GM18861 (cell line): ENCODE measurements at regions not wholly inside any gene's neighbourhood (a gene's known extent, or its start where the extent isn't known, plus 50 kb on each side); places are given as distances from the start of the nearest gene placed in this dataset.
"Not testable (repeated sequence)": the region's sequence is repeated elsewhere in the genome, so short reads cannot be mapped to it uniquely, and the experiment has no call there.

Source experiments
- ATAC-seq: cut with Tn5 transposase; IDR thresholded peaks from one replicate; pipeline ENCODE4 v1.9.1; 2021; ENCODE audit not compliant: unreplicated experiment

DNA sequence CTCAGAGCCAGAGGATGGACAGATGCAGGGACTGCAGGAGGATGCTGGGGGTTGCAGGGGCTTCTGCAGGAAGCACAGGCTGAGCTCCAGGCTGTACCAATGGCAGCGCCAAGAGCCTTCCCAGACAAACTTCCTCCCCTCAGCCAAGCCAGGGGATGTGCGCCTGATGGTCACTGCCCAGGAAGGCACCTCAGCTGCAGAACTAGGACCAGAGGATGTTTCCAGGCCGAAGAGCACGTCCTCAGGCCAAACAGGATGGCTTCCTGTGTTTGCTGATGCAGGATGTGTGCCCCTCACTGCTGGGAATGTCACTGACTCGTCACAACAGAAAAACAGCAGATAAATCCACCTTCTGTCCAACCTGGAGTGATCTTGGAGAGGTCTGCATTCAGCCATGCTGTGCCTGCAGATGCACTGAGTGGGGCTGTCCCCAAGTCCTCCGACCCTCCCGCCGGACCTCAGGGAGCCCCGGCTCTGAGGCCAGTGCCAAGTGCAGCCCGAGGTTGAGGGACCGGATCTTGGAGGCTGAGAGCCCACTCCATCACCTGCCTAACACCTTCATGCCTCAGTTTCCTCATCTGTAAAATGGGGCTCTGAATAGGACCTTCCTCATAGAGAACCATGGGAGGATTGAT is 152.5 kb upstream of the CHST15 start:
- no peak for ATAC-seq

- ATAC-seq = no peak
Observed at GRCh38 chr10:124245191-124245590, 151.8 kb upstream of the CHST15 start.

DNA sequence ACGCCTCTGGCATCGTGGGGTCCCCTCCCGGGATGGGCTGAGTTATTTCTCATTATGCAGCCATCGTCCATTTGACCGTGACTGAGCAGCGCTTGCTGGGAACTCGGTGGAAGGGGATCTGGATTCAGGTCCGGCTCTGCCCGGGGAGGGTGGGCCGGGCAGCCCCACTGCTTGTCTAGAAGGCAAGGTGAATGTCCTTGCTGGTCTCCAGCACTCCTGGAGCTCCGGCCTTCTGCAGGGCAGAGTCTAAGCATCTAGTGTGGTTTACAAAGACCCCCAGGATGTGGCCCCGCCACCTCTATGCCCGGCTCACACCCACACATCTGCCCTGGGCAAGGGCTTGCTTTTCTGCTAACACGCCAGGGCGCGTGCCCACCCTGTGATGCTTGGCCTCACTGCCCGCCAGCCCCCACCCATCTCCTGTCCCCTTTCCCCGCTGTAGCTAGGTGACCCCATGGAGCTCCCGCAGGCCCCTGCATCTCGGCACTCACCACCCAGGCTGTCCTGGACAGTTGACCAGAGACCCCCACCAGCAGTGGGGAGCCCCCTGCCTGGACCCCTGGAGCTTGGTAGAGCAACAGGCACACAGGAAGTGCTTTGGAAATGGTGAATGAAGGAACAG is 151.0 kb upstream of the CHST15 start:
- ATAC-seq = no peak

DNA sequence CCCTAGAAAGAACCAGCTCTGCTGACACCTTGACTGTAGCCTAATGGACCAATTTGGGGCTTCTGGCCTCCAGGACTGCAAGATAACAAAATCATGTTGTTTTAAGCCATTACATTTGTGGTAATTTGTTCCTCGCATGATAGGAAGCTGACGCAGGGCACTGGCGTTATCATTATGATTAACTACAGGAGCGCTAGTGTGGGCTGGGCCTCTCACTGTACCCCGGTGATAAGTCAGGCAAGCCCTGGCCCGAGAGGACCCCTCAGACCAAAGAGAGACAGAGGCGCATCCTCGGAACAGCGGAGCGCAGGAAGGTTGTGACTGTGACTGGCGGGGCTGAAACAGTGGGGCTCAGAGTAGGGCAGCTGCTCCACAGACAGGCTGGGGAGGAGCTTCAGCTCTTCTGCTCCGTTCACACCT is 150.3 kb upstream of the CHST15 start:
- no peak for ATAC-seq

GRCh38 chr10:124242791-124243190 is 149.4 kb upstream of the CHST15 start:
- ATAC-seq = no peak

DNA sequence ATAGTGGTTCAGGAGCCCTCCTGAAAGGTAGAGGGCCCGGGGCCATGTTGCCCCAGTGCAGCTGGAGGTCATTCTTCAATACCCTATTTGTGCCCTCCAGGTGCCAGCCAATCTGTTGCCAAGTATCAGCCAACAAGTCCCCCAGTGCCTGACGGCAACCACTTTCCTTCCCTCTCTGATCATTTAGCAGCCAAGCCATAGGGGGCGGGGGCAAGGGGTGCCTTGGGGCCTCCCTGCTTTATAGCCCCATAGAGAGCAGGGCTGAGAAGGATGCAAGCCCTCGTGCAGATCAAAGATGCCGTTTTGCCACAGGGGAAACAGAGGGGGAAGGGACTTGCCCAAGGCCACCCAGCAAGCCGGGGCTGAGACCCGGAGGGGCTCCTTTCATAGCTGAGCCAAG is 149.0 kb upstream of the CHST15 start:
- no peak for ATAC-seq

DNA sequence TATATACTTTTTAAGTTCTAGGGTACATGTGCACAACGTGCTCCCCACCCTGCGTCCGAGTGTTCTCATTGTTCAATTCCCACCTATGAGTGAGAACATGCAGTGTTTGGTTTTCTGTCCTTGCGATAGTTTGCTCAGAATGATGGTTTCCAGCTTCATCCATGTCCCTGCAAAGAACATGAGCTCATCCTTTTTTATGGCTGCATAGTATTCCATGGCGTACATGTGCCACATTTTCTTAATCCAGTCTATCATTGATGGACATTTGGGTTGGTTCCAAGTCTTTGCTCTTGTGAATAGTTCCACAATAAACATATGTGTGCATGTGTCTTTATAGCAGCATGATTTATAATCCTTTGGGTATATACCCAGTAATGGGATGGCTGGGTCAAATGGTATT is 148.1 kb upstream of the CHST15 start:
- not testable (repeated sequence) for ATAC-seq

DNA sequence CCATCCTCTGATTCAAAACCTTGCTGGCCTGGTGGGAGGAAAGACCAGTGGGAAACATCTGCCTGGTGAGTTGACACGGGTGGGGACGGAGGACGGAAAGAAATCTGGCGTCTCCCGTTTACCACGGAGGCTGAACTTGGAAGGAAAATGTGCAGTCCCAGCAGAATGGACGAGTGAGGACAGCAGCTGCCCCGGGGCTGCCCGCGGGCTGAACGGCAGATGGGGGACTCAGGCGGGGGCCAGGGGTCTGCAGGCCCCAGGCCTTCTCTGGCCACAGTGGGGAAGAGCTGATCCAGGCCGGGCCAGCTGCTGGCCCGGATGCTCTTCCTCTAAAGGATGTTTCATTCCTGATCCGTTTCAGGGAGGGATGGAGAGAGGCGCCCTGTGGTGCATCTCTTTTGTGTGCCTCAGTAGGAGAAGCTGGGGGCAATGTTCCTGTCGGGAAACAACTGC is 147.5 kb upstream of the CHST15 start:
- ATAC-seq = no peak

DNA sequence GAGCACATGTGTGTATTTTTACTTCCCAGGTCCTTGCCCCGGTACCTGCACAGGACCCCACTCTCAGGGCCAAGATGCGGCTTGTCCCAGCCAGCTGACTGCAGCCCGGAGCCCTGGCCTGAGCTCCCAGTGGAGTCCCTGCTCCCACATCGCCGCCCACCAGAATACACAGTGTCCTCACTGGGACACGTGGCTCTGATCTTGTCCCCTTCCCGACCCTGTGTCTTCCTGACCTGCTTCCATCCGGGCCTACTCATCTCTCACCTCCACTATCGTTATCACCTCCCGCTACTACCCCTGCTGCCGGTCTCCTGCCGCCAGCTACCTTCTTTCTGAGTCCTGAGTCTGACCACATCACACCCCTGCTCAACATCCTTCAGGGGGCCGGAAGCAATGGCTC is 146.3 kb upstream of the CHST15 start:
- no peak for ATAC-seq

DNA sequence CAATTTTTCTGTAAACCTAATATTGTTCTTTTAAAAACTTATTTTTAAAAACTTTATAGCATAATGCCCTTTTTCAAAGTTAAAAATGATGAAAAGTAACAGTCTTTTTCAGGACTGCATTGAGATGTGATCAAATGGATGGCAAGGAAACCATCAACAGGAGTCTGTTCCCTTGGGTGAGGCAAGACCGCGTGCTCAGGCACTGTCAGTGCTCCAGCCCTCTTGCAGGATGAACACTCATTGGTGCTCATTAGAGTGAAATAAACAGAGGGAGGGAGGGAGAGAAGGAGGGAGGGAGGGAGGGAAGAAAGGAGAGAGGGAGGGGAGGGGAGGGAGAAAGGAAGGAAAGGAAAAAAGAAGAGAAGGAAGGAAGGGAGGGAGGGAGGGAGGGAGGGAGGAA is 145.7 kb upstream of the CHST15 start:
- ATAC-seq = no peak

- ATAC-seq = no peak
Observed at GRCh38 chr10:124238367-124238766, 145.0 kb upstream of the CHST15 start.

GRCh38 chr10:124237282-124237961 is 144.0 kb upstream of the CHST15 start:
- ATAC-seq = no peak

DNA sequence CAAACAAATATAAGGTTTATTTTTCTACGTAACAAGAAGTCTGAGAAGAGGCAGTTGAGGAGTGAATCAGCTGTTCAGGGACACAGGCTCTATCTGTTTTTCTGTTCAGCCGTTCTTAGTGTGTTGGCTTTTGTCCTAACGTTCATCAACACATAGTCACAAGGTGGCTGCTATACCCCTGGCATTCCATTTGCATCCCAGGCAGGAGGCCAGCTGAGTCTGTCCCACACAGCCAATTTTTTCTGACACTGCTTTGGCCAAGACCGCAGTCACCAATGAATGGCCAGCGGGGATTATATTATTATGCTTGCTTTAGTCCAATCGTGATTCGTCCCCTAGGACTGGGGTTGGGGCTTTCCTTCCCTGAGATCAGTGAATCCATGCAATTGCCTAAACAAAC is 143.4 kb upstream of the CHST15 start:
- ATAC-seq = no peak

- no peak for ATAC-seq
Observed at GRCh38 chr10:124236136-124236535, 142.7 kb upstream of the CHST15 start.

DNA sequence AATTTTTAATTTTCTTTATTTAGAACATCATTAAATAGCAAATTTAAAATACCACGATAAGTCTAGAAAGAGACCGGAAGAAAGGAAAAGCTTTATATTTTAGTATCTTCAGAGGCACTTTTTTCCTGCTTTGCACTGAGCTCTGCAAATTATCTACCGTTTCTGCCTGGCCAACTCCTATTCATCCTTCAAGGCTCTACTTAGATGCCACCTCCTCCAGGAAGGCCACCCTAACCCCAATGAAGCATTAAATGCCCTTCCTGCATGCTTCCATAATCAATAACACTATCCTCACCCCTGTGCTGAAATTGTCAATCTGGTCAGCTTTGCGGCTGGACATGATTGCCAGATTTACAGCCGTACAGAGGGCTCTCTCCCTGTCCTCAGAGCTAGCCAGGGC is 141.8 kb upstream of the CHST15 start:
- no peak for ATAC-seq

DNA sequence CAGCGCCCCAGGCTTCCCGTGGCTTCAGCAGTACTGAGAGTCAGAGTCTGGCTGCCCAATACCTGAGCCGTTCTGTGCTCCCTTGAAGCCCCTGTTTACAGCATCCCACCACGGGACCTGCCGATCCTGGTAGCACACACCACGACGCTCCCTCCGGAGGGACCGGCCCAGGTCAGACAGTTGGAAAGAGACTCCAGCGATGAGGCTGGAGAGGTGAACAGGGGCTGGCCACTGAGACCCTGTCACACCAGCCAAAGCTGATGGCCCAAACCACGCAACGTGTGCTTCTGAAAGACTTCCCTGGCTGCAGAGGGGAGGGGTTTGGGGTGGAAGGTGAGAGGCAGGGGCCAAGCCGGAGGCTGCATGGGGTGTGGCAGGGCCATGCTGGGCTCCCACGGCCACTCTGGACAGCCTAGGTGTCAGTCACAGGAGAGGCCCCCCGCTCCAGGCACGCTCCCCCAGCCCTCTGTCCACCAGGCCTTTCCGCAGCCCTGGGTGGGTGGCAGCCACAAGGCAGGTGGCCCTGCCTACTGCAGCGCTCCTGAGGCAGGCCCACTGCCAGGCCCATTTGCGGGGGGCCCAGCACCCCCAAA is 140.2 kb upstream of the CHST15 start:
- ATAC-seq = no peak

DNA sequence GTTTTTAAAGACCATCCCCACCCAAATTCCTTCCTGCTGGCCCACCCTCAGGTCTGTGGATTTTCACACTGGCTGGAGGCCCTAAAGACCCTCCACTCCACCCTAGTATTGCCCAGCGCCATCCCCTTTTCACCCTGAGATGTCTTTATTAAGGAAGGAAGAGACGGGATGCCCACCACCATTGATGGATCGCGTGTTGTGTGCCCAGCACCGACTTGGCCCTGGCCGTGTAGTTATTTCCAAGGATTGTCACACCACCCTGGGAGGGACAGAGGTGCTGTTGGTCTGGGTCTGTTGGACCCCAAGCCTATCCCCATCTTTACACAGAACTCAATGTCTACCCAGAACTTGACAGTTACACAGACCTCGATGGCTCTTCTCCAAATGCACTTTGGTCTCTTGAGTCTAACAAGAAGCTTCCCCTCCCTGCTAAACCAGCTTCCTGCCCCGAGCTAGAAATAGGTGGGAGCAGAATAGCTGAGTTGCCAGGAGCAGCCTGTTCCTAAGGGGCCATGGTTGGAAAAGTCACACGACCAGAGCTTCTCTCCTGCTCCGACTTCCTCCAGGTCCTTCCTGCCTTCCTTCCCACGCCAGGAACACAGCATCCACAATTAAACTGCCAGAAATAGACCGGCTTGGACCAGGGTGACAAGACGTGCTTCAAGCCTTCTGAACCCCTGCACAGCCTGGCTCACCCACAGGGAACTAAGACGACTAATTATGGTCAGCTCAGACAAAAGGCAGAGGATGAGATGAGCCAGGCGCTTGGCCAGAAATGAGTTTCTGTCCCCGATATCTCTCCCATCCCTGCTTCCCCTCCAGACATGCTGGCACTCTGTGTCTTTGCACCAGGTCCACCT is 139.5 kb upstream of the CHST15 start:
- ATAC-seq = no peak

GRCh38 chr10:124231168-124232155 is 138.1 kb upstream of the CHST15 start:
- no peak for ATAC-seq

GRCh38 chr10:124230635-124231167 is 137.3 kb upstream of the CHST15 start:
- no peak for ATAC-seq
